CD4-positive, alpha-beta T cell (primary cell): ENCODE measurements at regions not wholly inside any gene's neighbourhood (a gene's known extent, or its start where the extent isn't known, plus 50 kb on each side); places are given as distances from the start of the nearest gene placed in this dataset.

ENCODE experiments used
- ATAC-seq: fragments of 200-7000 bp; cut with Tn5 transposase; one replicate; pipeline ENCODE4 v1.10.0; 2022; ENCODE audit warnings: mild to moderate bottlenecking; ENCODE audit not compliant: poor library complexity
- CTCF ChIA-PET: fragments of 350-600 bp; sonication (Branson Sonifier 250); formaldehyde crosslinking; loops from one replicate; lab custom pipeline; 2021; ENCODE audit warnings: antibody characterized with exemption, inconsistent platforms; lab: Charles Lee
- POLR2A ChIA-PET: fragments of 350-600 bp; sonication (Branson Sonifier 250); formaldehyde crosslinking; loops from one replicate; lab custom pipeline; 2021; ENCODE audit warnings: antibody characterized with exemption, inconsistent platforms; lab: Charles Lee
- DNase-seq, 14 experiments: peaks; one replicate each; pipeline ENCODE4 v3.0.0-alpha.2; 2013 to 2020; ENCODE audit warnings: mixed read lengths in 2 of 14
- H3K27ac ChIP-seq, 2 donors: one replicate each; pipeline versions ENCODE4 v1.5.1 to v1.7.0; 2013; ENCODE audit warnings: low read length in 2 of 2, low read depth in 1 of 2, mild to moderate bottlenecking in 1 of 2
- H3K27me3 ChIP-seq, 2 experiments: 1 replicate in 1 of 2; 2 replicates in 1 of 2; pipeline versions ENCODE4 v1.6.1 to v1.7.0; 2013; ENCODE audit warnings: low read length in 2 of 2, control low read depth in 1 of 2, mild to moderate bottlenecking in 1 of 2, moderate library complexity in 1 of 2; ENCODE audit not compliant: insufficient read depth in 2 of 2, control insufficient read depth in 1 of 2
- H3K36me3 ChIP-seq: one replicate; pipeline ENCODE4 v1.6.1; 2013; ENCODE audit warnings: low read length, control low read depth; ENCODE audit not compliant: insufficient read depth
- H3K4me1 ChIP-seq: one replicate; pipeline ENCODE4 v1.6.1; 2013; ENCODE audit warnings: low read length, control low read depth; ENCODE audit not compliant: insufficient read depth
- H3K4me3 ChIP-seq: one replicate; pipeline ENCODE4 v1.5.1; 2013; ENCODE audit warnings: mild to moderate bottlenecking, low read length, moderate library complexity
- H3K9me3 ChIP-seq, 2 experiments: 1 replicate in 1 of 2; 2 replicates in 1 of 2; pipeline versions ENCODE4 v1.6.1 to v1.7.0; 2013; ENCODE audit warnings: low read length in 2 of 2, mild to moderate bottlenecking in 2 of 2, control low read depth in 1 of 2, moderate library complexity in 1 of 2; ENCODE audit not compliant: control insufficient read depth in 1 of 2, insufficient read depth in 1 of 2
- H3K27ac Mint-ChIP-seq: one replicate; pipeline ENCODE4 v1.8.0; 2020; ENCODE audit warnings: mixed read lengths
- H3K27me3 Mint-ChIP-seq: one replicate; pipeline ENCODE4 v1.8.0; 2021; ENCODE audit warnings: mixed read lengths
- H3K36me3 Mint-ChIP-seq: one replicate; pipeline ENCODE4 v1.8.0; 2021; ENCODE audit warnings: low read depth, mixed read lengths
- H3K4me1 Mint-ChIP-seq: one replicate; pipeline ENCODE4 v1.8.0; 2021; ENCODE audit warnings: low read depth, mixed read lengths
- H3K4me3 Mint-ChIP-seq: one replicate; pipeline ENCODE4 v1.8.0; 2020; ENCODE audit warnings: mild to moderate bottlenecking, mixed read lengths
- H3K9me3 Mint-ChIP-seq: one replicate; pipeline ENCODE4 v1.8.0; 2020; ENCODE audit warnings: mixed read lengths
- intact Hi-C, 2 experiments: fragments of 100-400 bp; cut with DNase I in 1 of 2; cut with micrococcal nuclease in 1 of 2; formaldehyde crosslinking; loops; one replicate each; pipeline versions ENCODE4 v1.15.1 to v1.9.0; 2023 to 2025; cut with DNase I, micrococcal nuclease
- TF ChIP-seq, protein P1 (sequence below): fragments of 200-600 bp; IDR thresholded peaks from one replicate; pipeline ENCODE4 v1.8.0; 2022; ENCODE audit warnings: antibody characterized with exemption, mild to moderate bottlenecking

DNA sequence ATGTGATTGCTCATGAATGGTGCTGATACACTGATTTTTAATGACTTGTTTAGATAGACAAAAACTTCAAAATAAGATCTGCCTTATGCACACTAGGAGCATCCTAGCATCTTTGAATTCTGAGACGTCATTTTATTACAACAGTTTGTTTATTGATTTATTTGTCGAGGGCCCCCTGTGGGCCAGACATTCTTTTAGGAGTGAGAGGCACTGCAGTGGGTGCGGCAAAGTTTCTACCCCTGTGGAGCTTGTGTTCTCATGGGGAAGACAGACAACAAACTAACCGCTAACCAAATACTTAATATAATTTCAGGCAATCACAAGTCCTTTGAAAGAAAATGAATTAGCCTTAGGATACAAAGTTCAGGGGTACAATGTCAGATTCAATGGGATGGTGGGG lies 363.1 kb downstream of the RPS24 start:
- Histone ChIP-seq H3K36me3 (no peaks in the 10 kb centered on the region), H3K27ac (no peak overlapping the region), H3K27me3 (no peaks in the 10 kb centered on the region), H3K9me3 (no peaks in the 10 kb centered on the region), H3K4me3 (no peak overlapping the region), H3K4me1 (no peaks in the 10 kb centered on the region)
- CTCF ChIA-PET = no interaction called here
- DNase-seq (no peak), ATAC-seq (no peak)
- Mint-ChIP-seq H3K4me3 (no peak overlapping the region), H3K4me1 (no peaks in the 10 kb centered on the region), H3K9me3 (no peaks in the 10 kb centered on the region), H3K27ac (no peak overlapping the region), H3K27me3 (no peaks in the 10 kb centered on the region), H3K36me3 (no peaks in the 10 kb centered on the region)
- TF ChIP-seq, protein P1, sequence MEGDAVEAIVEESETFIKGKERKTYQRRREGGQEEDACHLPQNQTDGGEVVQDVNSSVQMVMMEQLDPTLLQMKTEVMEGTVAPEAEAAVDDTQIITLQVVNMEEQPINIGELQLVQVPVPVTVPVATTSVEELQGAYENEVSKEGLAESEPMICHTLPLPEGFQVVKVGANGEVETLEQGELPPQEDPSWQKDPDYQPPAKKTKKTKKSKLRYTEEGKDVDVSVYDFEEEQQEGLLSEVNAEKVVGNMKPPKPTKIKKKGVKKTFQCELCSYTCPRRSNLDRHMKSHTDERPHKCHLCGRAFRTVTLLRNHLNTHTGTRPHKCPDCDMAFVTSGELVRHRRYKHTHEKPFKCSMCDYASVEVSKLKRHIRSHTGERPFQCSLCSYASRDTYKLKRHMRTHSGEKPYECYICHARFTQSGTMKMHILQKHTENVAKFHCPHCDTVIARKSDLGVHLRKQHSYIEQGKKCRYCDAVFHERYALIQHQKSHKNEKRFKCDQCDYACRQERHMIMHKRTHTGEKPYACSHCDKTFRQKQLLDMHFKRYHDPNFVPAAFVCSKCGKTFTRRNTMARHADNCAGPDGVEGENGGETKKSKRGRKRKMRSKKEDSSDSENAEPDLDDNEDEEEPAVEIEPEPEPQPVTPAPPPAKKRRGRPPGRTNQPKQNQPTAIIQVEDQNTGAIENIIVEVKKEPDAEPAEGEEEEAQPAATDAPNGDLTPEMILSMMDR = no peak
- POLR2A ChIA-PET = no interaction called here
- intact Hi-C loops = no loop called here

GRCh38 chr10:78397786-78398185 lies 364.1 kb downstream of the RPS24 start:
- H3K27me3 ChIP-seq = peaks cover 0 to 2% of the 10 kb centered on the region in 2 experiments
- H3K27me3 Mint-ChIP-seq = no peaks in the 10 kb centered on the region
- intact Hi-C loops = no loop called here
- POLR2A ChIA-PET = no interaction called here
- H3K36me3 ChIP-seq = no peaks in the 10 kb centered on the region
- no peak overlapping the region for H3K27ac ChIP-seq
- DNase-seq = no peak
- CTCF ChIA-PET = no interaction called here
- no peaks in the 10 kb centered on the region for H3K9me3 ChIP-seq
- H3K36me3 Mint-ChIP-seq = no peaks in the 10 kb centered on the region
- H3K4me3 Mint-ChIP-seq = no peak overlapping the region
- H3K4me3 ChIP-seq = no peak overlapping the region
- no peaks in the 10 kb centered on the region for H3K9me3 Mint-ChIP-seq
- ATAC-seq = no peak
- no peaks in the 10 kb centered on the region for H3K4me1 ChIP-seq
- no peak overlapping the region for H3K27ac Mint-ChIP-seq
- H3K4me1 Mint-ChIP-seq = no peaks in the 10 kb centered on the region
- TF ChIP-seq, protein P1 = no peak

GRCh38 chr10:78398382-78398781 lies 364.7 kb downstream of the RPS24 start:
- no peak overlapping the region for H3K27ac Mint-ChIP-seq
- no peak overlapping the region for H3K4me3 ChIP-seq
- no peaks in the 10 kb centered on the region for H3K9me3 ChIP-seq
- TF ChIP-seq, protein P1 = no peak
- ATAC-seq (no peak), DNase-seq (no peak)
- no peak overlapping the region for H3K4me3 Mint-ChIP-seq
- H3K27me3 ChIP-seq = peaks cover 0 to 2% of the 10 kb centered on the region in 2 experiments
- H3K9me3 Mint-ChIP-seq = no peaks in the 10 kb centered on the region
- intact Hi-C loops = no loop called here
- ChIA-PET POLR2A (no interaction called here), CTCF (no interaction called here)
- H3K27me3 Mint-ChIP-seq = no peaks in the 10 kb centered on the region
- H3K4me1 ChIP-seq = no peaks in the 10 kb centered on the region
- H3K4me1 Mint-ChIP-seq = no peaks in the 10 kb centered on the region
- no peaks in the 10 kb centered on the region for H3K36me3 ChIP-seq
- H3K36me3 Mint-ChIP-seq = no peaks in the 10 kb centered on the region
- no peak overlapping the region for H3K27ac ChIP-seq
